BE2C (cell line): ENCODE measurements at regions not wholly inside any gene's neighbourhood (a gene's known extent, or its start where the extent isn't known, plus 50 kb on each side); places are given as distances from the start of the nearest gene placed in this dataset.

Experiments used
- DNase-seq: peaks from one replicate; pipeline ENCODE4 v3.0.0-alpha.2; 2020
- H3K27me3 ChIP-seq: fragments of 250-450 bp; sonication (Bioruptor Pico); 2 replicates; pipeline ENCODE4 v1.5.1; 2020; ENCODE audit warnings: mild to moderate bottlenecking
- H3K36me3 ChIP-seq: fragments of 250-450 bp; sonication (Bioruptor Pico); 2 replicates; pipeline ENCODE4 v1.5.1; 2020; ENCODE audit warnings: mild to moderate bottlenecking
- H3K4me1 ChIP-seq: fragments of 250-450 bp; sonication (Bioruptor Pico); 2 replicates; pipeline ENCODE4 v1.5.1; 2020
- H3K4me3 ChIP-seq: 2 replicates; pipeline ENCODE4 v1.5.1; 2011; ENCODE audit warnings: low read depth, low read length
- H3K9me3 ChIP-seq: fragments of 250-450 bp; sonication (Bioruptor Pico); 2 replicates; pipeline ENCODE4 v1.5.1; 2020
- CTCF ChIP-seq: IDR thresholded peaks from 2 replicates; pipeline ENCODE4 v1.5.1; 2012; ENCODE audit warnings: mild to moderate bottlenecking, low read depth, low read length

GRCh38 chr3:24951180-24951579, 456.5 kb upstream of the THRB start:
- Histone ChIP-seq H3K27me3 (no peaks in the 10 kb centered on the region), H3K9me3 (no peaks in the 10 kb centered on the region), H3K36me3 (no peaks in the 10 kb centered on the region), H3K4me1 (no peaks in the 10 kb centered on the region), H3K4me3 (no peak overlapping the region)
- no peak for DNase-seq
- TF ChIP-seq CTCF: no peak

GRCh38 chr3:24952388-24952787, 457.7 kb upstream of the THRB start:
- Histone ChIP-seq H3K27me3 (no peaks in the 10 kb centered on the region), H3K4me3 (no peak overlapping the region), H3K36me3 (no peaks in the 10 kb centered on the region), H3K9me3 (no peaks in the 10 kb centered on the region), H3K4me1 (no peaks in the 10 kb centered on the region)
- DNase-seq: no peak
- TF ChIP-seq CTCF: no peak

GRCh38 chr3:24953060-24953771, 458.6 kb upstream of the THRB start:
- no peak for TF ChIP-seq CTCF
- H3K9me3 ChIP-seq: no peaks in the 10 kb centered on the region
- no peaks in the 10 kb centered on the region for H3K36me3 ChIP-seq
- H3K27me3 ChIP-seq: no peaks in the 10 kb centered on the region
- no peaks in the 10 kb centered on the region for H3K4me1 ChIP-seq
- no peak for DNase-seq
- H3K4me3 ChIP-seq: no peak overlapping the region

- H3K36me3 ChIP-seq: no peaks in the 10 kb centered on the region
- H3K9me3 ChIP-seq: no peaks in the 10 kb centered on the region
- no peaks in the 10 kb centered on the region for H3K27me3 ChIP-seq
- no peaks in the 10 kb centered on the region for H3K4me1 ChIP-seq
- TF ChIP-seq CTCF: no peak
- DNase-seq: no peak
- no peak overlapping the region for H3K4me3 ChIP-seq
Measured at GRCh38 chr3:24956613-24957012, 462.0 kb upstream of the THRB start.

- TF ChIP-seq CTCF: no peak
- H3K4me3 ChIP-seq: no peak overlapping the region
- H3K36me3 ChIP-seq: no peaks in the 10 kb centered on the region
- no peaks in the 10 kb centered on the region for H3K4me1 ChIP-seq
- no peak for DNase-seq
- no peaks in the 10 kb centered on the region for H3K27me3 ChIP-seq
- H3K9me3 ChIP-seq: no peaks in the 10 kb centered on the region
Measured at GRCh38 chr3:24958271-24958670, 463.6 kb upstream of the THRB start.

- no peaks in the 10 kb centered on the region for H3K36me3 ChIP-seq
- no peak for TF ChIP-seq CTCF
- no peak overlapping the region for H3K4me3 ChIP-seq
- H3K4me1 ChIP-seq: no peaks in the 10 kb centered on the region
- H3K27me3 ChIP-seq: no peaks in the 10 kb centered on the region
- H3K9me3 ChIP-seq: no peaks in the 10 kb centered on the region
- no peak for DNase-seq
Measured at GRCh38 chr3:24958910-24959447, 464.3 kb upstream of the THRB start.
